ENCODE measurements at regions not wholly inside any gene's neighbourhood (a gene's known extent, or its start where the extent isn't known, plus 50 kb on each side); places are given as distances from the start of the nearest gene placed in this dataset.

DNA sequence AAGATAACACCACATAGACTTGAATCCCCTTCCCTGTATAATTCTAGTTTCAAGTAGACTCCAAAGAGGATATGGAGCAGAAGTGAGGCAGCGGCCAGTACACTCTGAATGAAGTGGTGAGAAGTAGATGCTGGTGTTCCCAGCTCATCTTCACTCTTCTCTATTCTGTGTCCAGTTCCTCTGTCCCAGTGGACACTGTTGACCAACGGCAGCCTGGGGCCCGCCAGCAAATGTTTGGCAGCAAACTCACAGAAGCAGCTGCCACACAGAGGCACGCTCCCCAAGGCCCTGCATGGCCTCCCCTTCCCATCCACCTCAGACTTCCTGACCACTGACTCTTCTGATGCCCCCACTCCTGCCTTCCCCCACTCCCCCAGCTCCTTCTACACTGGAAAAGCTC is 358.9 kb upstream of the ID4 start:
- H3K27me3 Mint-ChIP-seq (ENCODE audit: insufficient read depth, unreplicated experiment): peaks cover 31% of the 10 kb centered on the region
- no peak overlapping the region for H3K27ac Mint-ChIP-seq (ENCODE audit: low read depth, unreplicated experiment)
- POLR2A ChIA-PET: no interaction called here
- no peaks in the 10 kb centered on the region for H3K36me3 Mint-ChIP-seq (ENCODE audit: insufficient read depth, unreplicated experiment)
- CTCF ChIA-PET: interaction anchor here (0.5 kb wide), 1 partner anchor 323 kb away, joined by 3 read pairs; no protein-coding TSS in a partner anchor
- no peak overlapping the region for H3K4me3 Mint-ChIP-seq (ENCODE audit: unreplicated experiment)
- TF ChIP-seq, protein P1, sequence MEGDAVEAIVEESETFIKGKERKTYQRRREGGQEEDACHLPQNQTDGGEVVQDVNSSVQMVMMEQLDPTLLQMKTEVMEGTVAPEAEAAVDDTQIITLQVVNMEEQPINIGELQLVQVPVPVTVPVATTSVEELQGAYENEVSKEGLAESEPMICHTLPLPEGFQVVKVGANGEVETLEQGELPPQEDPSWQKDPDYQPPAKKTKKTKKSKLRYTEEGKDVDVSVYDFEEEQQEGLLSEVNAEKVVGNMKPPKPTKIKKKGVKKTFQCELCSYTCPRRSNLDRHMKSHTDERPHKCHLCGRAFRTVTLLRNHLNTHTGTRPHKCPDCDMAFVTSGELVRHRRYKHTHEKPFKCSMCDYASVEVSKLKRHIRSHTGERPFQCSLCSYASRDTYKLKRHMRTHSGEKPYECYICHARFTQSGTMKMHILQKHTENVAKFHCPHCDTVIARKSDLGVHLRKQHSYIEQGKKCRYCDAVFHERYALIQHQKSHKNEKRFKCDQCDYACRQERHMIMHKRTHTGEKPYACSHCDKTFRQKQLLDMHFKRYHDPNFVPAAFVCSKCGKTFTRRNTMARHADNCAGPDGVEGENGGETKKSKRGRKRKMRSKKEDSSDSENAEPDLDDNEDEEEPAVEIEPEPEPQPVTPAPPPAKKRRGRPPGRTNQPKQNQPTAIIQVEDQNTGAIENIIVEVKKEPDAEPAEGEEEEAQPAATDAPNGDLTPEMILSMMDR (IDR thresholded peaks at IDR 0.05; ENCODE audit: unreplicated experiment): no peak
- H3K4me1 Mint-ChIP-seq (ENCODE audit: insufficient read depth, unreplicated experiment): no peaks in the 10 kb centered on the region
- H3K9me3 Mint-ChIP-seq (ENCODE audit: unreplicated experiment): no peaks in the 10 kb centered on the region
- DNase-seq (ENCODE audit: unreplicated experiment): no peak
- intact Hi-C loops (cut with micrococcal nuclease): no loop called here
- no TSS peak for BruUV-seq (replicated peaks)

DNA sequence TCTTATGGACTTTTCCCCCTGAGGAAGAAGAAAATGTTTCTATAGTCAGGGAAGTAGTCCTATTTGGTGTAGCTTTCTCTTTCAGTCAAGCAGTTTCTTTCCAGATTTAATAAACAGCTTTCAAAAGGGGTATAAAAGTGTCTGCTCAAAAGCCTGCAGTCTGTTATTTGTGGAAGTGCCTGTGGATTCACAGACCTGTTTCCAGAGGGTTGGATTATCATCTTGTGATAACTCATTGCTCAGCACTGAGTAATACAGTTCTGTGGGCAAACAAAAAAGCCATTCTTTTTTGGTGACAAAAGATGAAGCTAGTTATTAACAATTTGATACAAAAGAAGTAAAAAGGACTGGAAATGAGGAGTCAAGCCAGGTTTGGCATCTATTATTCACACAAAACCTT is 358.2 kb upstream of the ID4 start:
- H3K9me3 Mint-ChIP-seq (ENCODE audit: unreplicated experiment): no peaks in the 10 kb centered on the region
- DNase-seq (ENCODE audit: unreplicated experiment): no peak
- POLR2A ChIA-PET: no interaction called here
- CTCF ChIA-PET: no interaction called here
- TF ChIP-seq, protein P1 (IDR thresholded peaks at IDR 0.05; ENCODE audit: unreplicated experiment): no peak
- no TSS peak for BruUV-seq (replicated peaks)
- intact Hi-C loops (cut with micrococcal nuclease): no loop called here
- H3K27me3 Mint-ChIP-seq (ENCODE audit: insufficient read depth, unreplicated experiment): peaks cover 38% of the 10 kb centered on the region
- no peaks in the 10 kb centered on the region for H3K36me3 Mint-ChIP-seq (ENCODE audit: insufficient read depth, unreplicated experiment)
- no peaks in the 10 kb centered on the region for H3K4me1 Mint-ChIP-seq (ENCODE audit: insufficient read depth, unreplicated experiment)
- no peak overlapping the region for H3K4me3 Mint-ChIP-seq (ENCODE audit: unreplicated experiment)
- H3K27ac Mint-ChIP-seq (ENCODE audit: low read depth, unreplicated experiment): no peak overlapping the region

DNA sequence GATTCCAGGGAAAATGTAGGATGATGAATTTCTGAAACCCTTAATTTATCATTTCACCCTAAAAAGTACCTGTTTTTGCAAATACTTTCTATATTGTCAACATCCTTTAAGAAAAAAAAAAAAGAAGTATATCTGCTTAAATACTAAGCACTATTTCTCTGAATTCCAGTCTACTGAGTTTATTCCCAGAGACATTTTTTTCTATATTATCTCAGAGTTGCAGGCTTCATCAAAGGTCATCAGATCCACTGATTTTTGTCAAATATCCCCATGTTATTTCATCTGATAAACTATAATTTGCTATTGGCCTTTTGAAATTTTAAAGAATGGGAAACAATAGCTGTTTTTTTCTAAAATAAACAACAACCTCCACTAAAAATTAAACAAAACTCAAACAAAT is 357.6 kb upstream of the ID4 start:
- no peaks in the 10 kb centered on the region for H3K36me3 Mint-ChIP-seq (ENCODE audit: insufficient read depth, unreplicated experiment)
- POLR2A ChIA-PET: no interaction called here
- H3K27me3 Mint-ChIP-seq (ENCODE audit: insufficient read depth, unreplicated experiment): peaks cover 44% of the 10 kb centered on the region
- TF ChIP-seq, protein P1 (IDR thresholded peaks at IDR 0.05; ENCODE audit: unreplicated experiment): no peak
- CTCF ChIA-PET: interaction anchor here (0.7 kb wide), 1 partner anchor 12 kb away, joined by 3 read pairs; no protein-coding TSS in a partner anchor
- H3K4me1 Mint-ChIP-seq (ENCODE audit: insufficient read depth, unreplicated experiment): no peaks in the 10 kb centered on the region
- intact Hi-C loops (cut with micrococcal nuclease): no loop called here
- no peak overlapping the region for H3K4me3 Mint-ChIP-seq (ENCODE audit: unreplicated experiment)
- BruUV-seq (replicated peaks): no TSS peak
- DNase-seq (ENCODE audit: unreplicated experiment): no peak
- H3K9me3 Mint-ChIP-seq (ENCODE audit: unreplicated experiment): no peaks in the 10 kb centered on the region
- no peak overlapping the region for H3K27ac Mint-ChIP-seq (ENCODE audit: low read depth, unreplicated experiment)

DNA sequence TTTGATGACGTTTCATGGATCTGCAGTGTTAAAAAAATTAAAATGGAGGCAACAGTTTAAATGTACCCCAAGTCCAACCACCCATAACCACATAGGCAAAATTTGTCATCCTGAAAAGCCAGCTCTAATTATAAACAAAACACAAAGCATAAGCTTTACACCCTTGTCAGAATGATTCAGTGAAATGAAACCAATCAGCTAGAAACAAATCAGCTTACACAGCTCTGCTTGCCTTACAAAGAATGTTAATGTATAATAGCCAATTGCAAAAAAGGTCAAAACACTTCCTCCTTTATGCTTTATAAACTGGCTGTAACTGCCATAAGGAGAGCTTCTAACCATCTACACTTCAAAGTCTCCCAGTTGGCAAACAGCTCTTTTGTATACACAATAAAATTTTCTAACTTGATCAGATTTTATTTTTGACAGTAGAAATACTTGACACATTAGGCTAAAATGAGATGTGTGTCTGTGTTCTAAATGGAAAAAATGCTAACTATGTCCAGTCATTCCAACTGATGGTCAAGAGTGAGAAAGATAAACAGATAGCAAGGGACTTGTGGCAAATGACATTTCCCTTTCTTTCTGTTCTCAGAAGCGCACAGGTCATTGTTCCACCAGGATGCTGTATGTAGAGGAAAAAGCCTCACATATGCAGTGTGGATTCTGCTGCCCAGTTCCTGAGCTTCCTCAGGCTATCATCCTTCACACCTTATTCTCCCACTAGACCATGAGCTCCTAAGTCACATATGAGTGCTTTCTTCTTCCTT is 344.3 kb upstream of the ID4 start:
- Mint-ChIP-seq H3K27ac (ENCODE audit: low read depth, unreplicated experiment) (no peak overlapping the region), H3K36me3 (ENCODE audit: insufficient read depth, unreplicated experiment) (no peaks in the 10 kb centered on the region), H3K4me3 (ENCODE audit: unreplicated experiment) (no peak overlapping the region), H3K4me1 (ENCODE audit: insufficient read depth, unreplicated experiment) (no peaks in the 10 kb centered on the region), H3K27me3 (ENCODE audit: insufficient read depth, unreplicated experiment) (no peaks in the 10 kb centered on the region), H3K9me3 (ENCODE audit: unreplicated experiment) (peaks cover 7% of the 10 kb centered on the region)
- DNase-seq (ENCODE audit: unreplicated experiment): no peak
- no TSS peak for BruUV-seq (replicated peaks)
- CTCF ChIA-PET: interaction anchor here (0.7 kb wide), 1 partner anchor 248 kb away, joined by 3 read pairs; no protein-coding TSS in a partner anchor
- intact Hi-C loops (cut with micrococcal nuclease): no loop called here
- TF ChIP-seq, protein P1 (IDR thresholded peaks at IDR 0.05; ENCODE audit: unreplicated experiment): no peak
- POLR2A ChIA-PET: no interaction called here

Measured in MCF 10A (cell line).